HG02852 (cell line): ENCODE measurements at regions not wholly inside any gene's neighbourhood (a gene's known extent, or its start where the extent isn't known, plus 50 kb on each side); places are given as distances from the start of the nearest gene placed in this dataset.

ENCODE experiments used
- ATAC-seq: cut with Tn5 transposase; IDR thresholded peaks from one replicate; pipeline ENCODE4 v1.9.1; 2021; ENCODE audit warnings: mild to moderate bottlenecking, moderate library complexity; ENCODE audit not compliant: unreplicated experiment

- no peak for ATAC-seq
Observed at GRCh38 chr4:133493241-133493640, 344.1 kb downstream of the PCDH10 start.

GRCh38 chr4:133484287-133484686, 335.2 kb downstream of the PCDH10 start:
- ATAC-seq = no peak

- ATAC-seq = no peak
Observed at GRCh38 chr4:133483600-133484246, 334.6 kb downstream of the PCDH10 start.

GRCh38 chr4:133476063-133476462, 327.0 kb downstream of the PCDH10 start:
- ATAC-seq = no peak

- no peak for ATAC-seq
Observed at GRCh38 chr4:133474501-133474900, 325.4 kb downstream of the PCDH10 start.

GRCh38 chr4:133472244-133472643, 323.1 kb downstream of the PCDH10 start:
- ATAC-seq = no peak

GRCh38 chr4:133467290-133467947, 318.3 kb downstream of the PCDH10 start:
- ATAC-seq = no peak

- no peak for ATAC-seq
Observed at GRCh38 chr4:133465022-133465421, 315.9 kb downstream of the PCDH10 start.

GRCh38 chr4:133464311-133464710, 315.2 kb downstream of the PCDH10 start:
- no peak for ATAC-seq

GRCh38 chr4:133452678-133453077, 303.6 kb downstream of the PCDH10 start:
- ATAC-seq = no peak

GRCh38 chr4:133450813-133451212, 301.7 kb downstream of the PCDH10 start:
- no peak for ATAC-seq

GRCh38 chr4:133440404-133440803, 291.3 kb downstream of the PCDH10 start:
- ATAC-seq = no peak

GRCh38 chr4:133439830-133440229, 290.7 kb downstream of the PCDH10 start:
- no peak for ATAC-seq

GRCh38 chr4:133424605-133425004, 275.5 kb downstream of the PCDH10 start:
- ATAC-seq = no peak

GRCh38 chr4:133403913-133404312, 254.8 kb downstream of the PCDH10 start:
- no peak for ATAC-seq

- ATAC-seq = no peak
Observed at GRCh38 chr4:133402616-133403015, 253.5 kb downstream of the PCDH10 start.

GRCh38 chr4:133394971-133395627, 246.0 kb downstream of the PCDH10 start:
- ATAC-seq = no peak

GRCh38 chr4:133390198-133390855, 241.2 kb downstream of the PCDH10 start:
- no peak for ATAC-seq

GRCh38 chr4:133389029-133389428, 239.9 kb downstream of the PCDH10 start:
- ATAC-seq = no peak

GRCh38 chr4:133385161-133385954, 236.3 kb downstream of the PCDH10 start:
- no peak for ATAC-seq
